ENCODE measurements at regions not wholly inside any gene's neighbourhood (a gene's known extent, or its start where the extent isn't known, plus 50 kb on each side); places are given as distances from the start of the nearest gene placed in this dataset.

GRCh38 chr7:152485826-152486225 lies 50.0 kb upstream of the KMT2C start:
- TF ChIP-seq CTCF (IDR thresholded peaks at IDR 0.05; ENCODE audit: insufficient read depth, low read depth, low read length, missing control alignments), result no peak
- no peak for DNase-seq (ENCODE audit: low read depth)
- no peak overlapping the region for H3K4me3 ChIP-seq (ENCODE audit: low read length)

Data from epithelial cell of esophagus (primary cell).